ENCODE measurements at regions not wholly inside any gene's neighbourhood (a gene's known extent, or its start where the extent isn't known, plus 50 kb on each side); places are given as distances from the start of the nearest gene placed in this dataset.

GRCh38 chr10:8577686-8578085, 523.2 kb downstream of the GATA3 start:
- Histone ChIP-seq H3K9me3 (ENCODE audit: insufficient read depth, low read length) (no peaks in the 10 kb centered on the region), H4K20me1 (ENCODE audit: low read depth, low read length) (no peaks in the 10 kb centered on the region), H2AFZ (ENCODE audit: low read depth, low read length, severe bottlenecking) (no peak overlapping the region), H3K9me2 (replicated peaks; ENCODE audit: insufficient read depth, low read length) (no peaks in the 10 kb centered on the region), H3F3A (ENCODE audit: insufficient read depth) (no peaks in the 10 kb centered on the region), H3K4me2 (ENCODE audit: low read depth, low read length, poor library complexity, severe bottlenecking) (no peak overlapping the region), H3K4me3 (ENCODE audit: insufficient read depth, low read length, poor library complexity, severe bottlenecking) (no peak overlapping the region), H3K36me3 (ENCODE audit: low read length) (no peaks in the 10 kb centered on the region), H3K27ac (ENCODE audit: low read depth, low read length) (no peak overlapping the region), H3K27me3 (ENCODE audit: low read length) (no peaks in the 10 kb centered on the region), H3K9ac (ENCODE audit: low read length) (no peak overlapping the region), H3K79me2 (ENCODE audit: insufficient read depth, low read length) (no peaks in the 10 kb centered on the region)
- TF ChIP-seq, protein P1, sequence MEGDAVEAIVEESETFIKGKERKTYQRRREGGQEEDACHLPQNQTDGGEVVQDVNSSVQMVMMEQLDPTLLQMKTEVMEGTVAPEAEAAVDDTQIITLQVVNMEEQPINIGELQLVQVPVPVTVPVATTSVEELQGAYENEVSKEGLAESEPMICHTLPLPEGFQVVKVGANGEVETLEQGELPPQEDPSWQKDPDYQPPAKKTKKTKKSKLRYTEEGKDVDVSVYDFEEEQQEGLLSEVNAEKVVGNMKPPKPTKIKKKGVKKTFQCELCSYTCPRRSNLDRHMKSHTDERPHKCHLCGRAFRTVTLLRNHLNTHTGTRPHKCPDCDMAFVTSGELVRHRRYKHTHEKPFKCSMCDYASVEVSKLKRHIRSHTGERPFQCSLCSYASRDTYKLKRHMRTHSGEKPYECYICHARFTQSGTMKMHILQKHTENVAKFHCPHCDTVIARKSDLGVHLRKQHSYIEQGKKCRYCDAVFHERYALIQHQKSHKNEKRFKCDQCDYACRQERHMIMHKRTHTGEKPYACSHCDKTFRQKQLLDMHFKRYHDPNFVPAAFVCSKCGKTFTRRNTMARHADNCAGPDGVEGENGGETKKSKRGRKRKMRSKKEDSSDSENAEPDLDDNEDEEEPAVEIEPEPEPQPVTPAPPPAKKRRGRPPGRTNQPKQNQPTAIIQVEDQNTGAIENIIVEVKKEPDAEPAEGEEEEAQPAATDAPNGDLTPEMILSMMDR (IDR thresholded peaks at IDR 0.05; ENCODE audit: insufficient read depth, low read length, poor library complexity, severe bottlenecking), result no peak
- no peak for TF ChIP-seq EZH2phosphoT487 (conservative IDR thresholded peaks at IDR 0.05; ENCODE audit: low read length)

DNA sequence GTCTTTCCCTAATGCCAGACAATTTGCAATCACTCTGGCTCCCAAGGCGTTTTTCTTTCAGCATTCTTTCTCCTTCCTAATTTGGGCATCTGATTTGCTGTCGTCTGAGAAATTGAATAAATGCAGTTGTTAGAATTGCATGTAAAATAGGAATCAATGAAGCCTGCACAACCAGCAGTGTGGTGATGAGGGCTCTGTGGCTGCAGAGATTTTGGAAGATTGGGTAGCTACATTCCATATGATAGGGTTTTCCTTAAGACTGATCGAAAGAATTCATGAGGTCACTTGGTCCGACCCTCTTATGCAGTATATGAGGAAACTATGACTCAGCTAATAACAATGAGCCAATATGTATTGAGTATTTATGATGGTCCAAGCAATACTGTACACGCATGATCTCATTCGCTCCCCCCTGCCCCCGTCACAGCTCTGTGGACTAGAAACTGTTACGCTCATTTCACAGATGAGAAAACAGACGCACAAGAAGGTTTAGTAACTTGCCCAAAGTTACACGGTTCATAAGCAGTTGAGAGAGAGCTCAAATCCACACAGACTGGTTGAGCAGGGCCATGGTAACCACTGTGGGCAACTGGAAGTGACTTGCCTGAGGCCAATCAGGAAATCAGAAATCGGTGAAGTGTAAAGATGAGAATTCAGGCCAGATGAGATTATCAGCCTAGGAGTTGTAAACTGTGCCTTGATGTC, 527.2 kb downstream of the GATA3 start:
- Histone ChIP-seq H3K36me3 (ENCODE audit: low read length) (no peaks in the 10 kb centered on the region), H3K4me2 (ENCODE audit: low read depth, low read length, poor library complexity, severe bottlenecking) (no peak overlapping the region), H3K27ac (ENCODE audit: low read depth, low read length) (no peak overlapping the region), H3K27me3 (ENCODE audit: low read length) (no peaks in the 10 kb centered on the region), H3K9ac (ENCODE audit: low read length) (no peak overlapping the region), H3K79me2 (ENCODE audit: insufficient read depth, low read length) (no peaks in the 10 kb centered on the region), H3K9me2 (replicated peaks; ENCODE audit: insufficient read depth, low read length) (no peaks in the 10 kb centered on the region), H4K20me1 (ENCODE audit: low read depth, low read length) (no peaks in the 10 kb centered on the region), H3F3A (ENCODE audit: insufficient read depth) (no peaks in the 10 kb centered on the region), H2AFZ (ENCODE audit: low read depth, low read length, severe bottlenecking) (no peak overlapping the region), H3K9me3 (ENCODE audit: insufficient read depth, low read length) (no peaks in the 10 kb centered on the region), H3K4me3 (ENCODE audit: insufficient read depth, low read length, poor library complexity, severe bottlenecking) (no peak overlapping the region)
- TF ChIP-seq EZH2phosphoT487 (conservative IDR thresholded peaks at IDR 0.05; ENCODE audit: low read length), result no peak
- TF ChIP-seq, protein P1 (IDR thresholded peaks at IDR 0.05; ENCODE audit: insufficient read depth, low read length, poor library complexity, severe bottlenecking), result no peak

GRCh38 chr10:8583096-8583495, 528.6 kb downstream of the GATA3 start:
- Histone ChIP-seq H3K4me3 (ENCODE audit: insufficient read depth, low read length, poor library complexity, severe bottlenecking) (no peak overlapping the region), H3K9me3 (ENCODE audit: insufficient read depth, low read length) (no peaks in the 10 kb centered on the region), H3K27me3 (ENCODE audit: low read length) (no peaks in the 10 kb centered on the region), H3K36me3 (ENCODE audit: low read length) (no peaks in the 10 kb centered on the region), H3F3A (ENCODE audit: insufficient read depth) (no peaks in the 10 kb centered on the region), H2AFZ (ENCODE audit: low read depth, low read length, severe bottlenecking) (no peak overlapping the region), H3K79me2 (ENCODE audit: insufficient read depth, low read length) (no peaks in the 10 kb centered on the region), H3K27ac (ENCODE audit: low read depth, low read length) (no peak overlapping the region), H3K4me2 (ENCODE audit: low read depth, low read length, poor library complexity, severe bottlenecking) (no peak overlapping the region), H4K20me1 (ENCODE audit: low read depth, low read length) (no peaks in the 10 kb centered on the region), H3K9ac (ENCODE audit: low read length) (no peak overlapping the region), H3K9me2 (replicated peaks; ENCODE audit: insufficient read depth, low read length) (no peaks in the 10 kb centered on the region)
- TF ChIP-seq, protein P1 (IDR thresholded peaks at IDR 0.05; ENCODE audit: insufficient read depth, low read length, poor library complexity, severe bottlenecking), result no peak
- no peak for TF ChIP-seq EZH2phosphoT487 (conservative IDR thresholded peaks at IDR 0.05; ENCODE audit: low read length)
